GM13976 (cell line): ENCODE measurements at regions not wholly inside any gene's neighbourhood (a gene's known extent, or its start where the extent isn't known, plus 50 kb on each side); places are given as distances from the start of the nearest gene placed in this dataset.

Experiments
- DNase-seq: peaks from one replicate; pipeline ENCODE4 v3.0.0; 2012; ENCODE audit warnings: low spot score
- CTCF ChIP-seq: IDR thresholded peaks from 2 replicates; pipeline ENCODE4 v1.5.1; 2012; ENCODE audit warnings: borderline replicate concordance, mild to moderate bottlenecking; ENCODE audit not compliant: insufficient read depth; ENCODE audit errors: extremely low read depth, missing control alignments, control extremely low read depth
- in situ Hi-C: fragments of 300-500 bp; cut with MboI; formaldehyde crosslinking; loops from one replicate; pipeline ENCODE4 v1.12.0; 2022; ENCODE audit warnings: low sequenced_read_pairs, mixed read lengths, inconsistent platforms; ENCODE audit not compliant: unreplicated experiment

- in situ Hi-C loops = no loop called here
- no peak for TF ChIP-seq CTCF
- no peak for DNase-seq
These were observed 108.9 kb upstream of the NAMPT start for GRCh38 chr7:106393564-106394251.

DNA sequence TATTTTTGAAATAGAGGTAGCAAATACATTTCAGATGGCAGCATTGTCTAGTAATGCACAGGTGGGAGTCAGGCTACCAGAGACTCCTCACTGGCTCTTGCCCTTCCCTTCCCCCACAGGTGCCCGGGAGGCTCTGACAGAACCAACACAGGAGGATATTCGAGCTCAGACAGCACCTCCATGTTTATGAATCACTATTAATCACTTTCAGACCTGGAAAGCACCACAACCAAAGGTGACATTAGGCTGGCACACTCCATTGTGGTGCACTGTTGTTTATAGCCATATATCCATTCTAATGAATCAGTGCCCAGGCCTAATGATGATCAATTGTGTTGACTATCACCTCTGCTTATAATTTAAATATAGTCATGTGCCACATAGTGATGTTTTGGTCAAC is 107.8 kb upstream of the NAMPT start:
- no peak for DNase-seq
- in situ Hi-C loops = no loop called here
- no peak for TF ChIP-seq CTCF

DNA sequence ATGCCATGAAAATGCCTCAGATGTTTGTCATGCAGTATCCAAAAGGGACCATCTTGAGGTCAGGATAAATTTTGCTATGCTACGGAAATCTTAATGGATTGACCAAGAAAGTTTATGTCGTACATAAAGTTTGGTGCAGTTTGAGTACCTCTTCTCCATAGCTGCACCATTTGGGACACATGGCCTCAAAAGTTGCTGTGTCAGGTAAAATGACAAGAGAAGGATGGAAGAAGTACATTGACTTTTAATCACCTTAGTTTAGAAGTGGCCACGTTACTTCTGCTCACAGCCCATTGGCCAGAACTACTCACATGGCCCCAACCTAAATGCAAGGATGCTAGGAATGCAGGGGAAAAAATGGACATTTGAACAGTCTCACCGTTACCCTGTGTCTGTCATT is 107.4 kb upstream of the NAMPT start:
- DNase-seq = no peak
- in situ Hi-C loops = no loop called here
- no peak for TF ChIP-seq CTCF

DNA sequence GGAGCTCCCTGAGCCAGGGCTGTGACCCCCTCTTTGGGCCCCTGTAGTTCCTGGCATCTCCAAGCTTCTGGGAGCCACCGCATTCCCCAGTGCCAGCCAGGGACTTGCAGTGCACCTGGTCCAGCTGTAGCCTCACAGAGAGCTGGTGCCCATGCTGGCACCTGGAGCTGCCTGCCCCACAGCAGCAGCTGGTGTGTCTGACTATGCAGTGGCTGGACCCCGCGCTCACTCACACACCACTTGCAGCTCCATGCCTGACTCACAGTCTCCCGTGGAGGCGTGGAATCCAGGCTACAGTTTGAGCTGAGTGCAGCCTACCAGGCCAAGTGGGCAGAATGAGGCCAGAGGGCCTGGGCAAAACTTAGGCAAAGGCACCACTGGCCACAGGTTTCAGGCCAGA is 102.2 kb upstream of the NAMPT start:
- DNase-seq = no peak
- no peak for TF ChIP-seq CTCF
- in situ Hi-C loops = no loop called here

- DNase-seq = no peak
- in situ Hi-C loops = no loop called here
- no peak for TF ChIP-seq CTCF
These were observed 99.6 kb upstream of the NAMPT start for GRCh38 chr7:106384373-106384772.

- DNase-seq = no peak
- in situ Hi-C loops = no loop called here
- no peak for TF ChIP-seq CTCF
These were observed 98.1 kb upstream of the NAMPT start for GRCh38 chr7:106382929-106383328.
